NB4 (cell line): ENCODE measurements at regions not wholly inside any gene's neighbourhood (a gene's known extent, or its start where the extent isn't known, plus 50 kb on each side); places are given as distances from the start of the nearest gene placed in this dataset.

Source experiments
- MYC ChIP-seq: IDR thresholded peaks from 2 replicates; pipeline ENCODE4 v1.6.1; 2011; ENCODE audit warnings: low read depth, low read length
- POLR2A ChIP-seq: IDR thresholded peaks from 2 replicates; pipeline ENCODE4 v1.6.1; 2011; ENCODE audit warnings: mild to moderate bottlenecking; ENCODE audit not compliant: insufficient read length; ENCODE audit errors: extremely low read depth
- TF ChIP-seq, protein P1 (sequence below): IDR thresholded peaks from one replicate; pipeline ENCODE4 v1.5.1; 2012; ENCODE audit warnings: low read depth, low read length

DNA sequence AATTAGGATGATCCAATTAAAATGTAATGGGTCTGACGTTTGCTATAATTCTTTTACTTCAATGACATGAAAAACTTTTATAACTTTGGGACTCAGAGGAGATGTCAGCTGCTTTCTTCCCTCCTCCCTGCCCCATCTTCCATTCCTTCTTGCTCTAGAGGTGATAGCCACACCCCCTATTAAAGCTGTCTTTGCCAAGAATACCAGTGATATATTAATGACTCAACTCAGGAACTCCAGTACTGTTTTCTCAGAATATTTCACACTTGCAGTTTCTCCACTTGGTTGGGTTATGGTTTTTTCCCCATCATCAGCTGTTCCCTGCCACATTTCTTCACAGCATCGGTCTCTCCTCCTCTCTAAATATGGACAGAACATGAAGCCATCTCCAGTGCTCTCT lies 184.0 kb downstream of the KCNE4 start:
- TF ChIP-seq, protein P1, sequence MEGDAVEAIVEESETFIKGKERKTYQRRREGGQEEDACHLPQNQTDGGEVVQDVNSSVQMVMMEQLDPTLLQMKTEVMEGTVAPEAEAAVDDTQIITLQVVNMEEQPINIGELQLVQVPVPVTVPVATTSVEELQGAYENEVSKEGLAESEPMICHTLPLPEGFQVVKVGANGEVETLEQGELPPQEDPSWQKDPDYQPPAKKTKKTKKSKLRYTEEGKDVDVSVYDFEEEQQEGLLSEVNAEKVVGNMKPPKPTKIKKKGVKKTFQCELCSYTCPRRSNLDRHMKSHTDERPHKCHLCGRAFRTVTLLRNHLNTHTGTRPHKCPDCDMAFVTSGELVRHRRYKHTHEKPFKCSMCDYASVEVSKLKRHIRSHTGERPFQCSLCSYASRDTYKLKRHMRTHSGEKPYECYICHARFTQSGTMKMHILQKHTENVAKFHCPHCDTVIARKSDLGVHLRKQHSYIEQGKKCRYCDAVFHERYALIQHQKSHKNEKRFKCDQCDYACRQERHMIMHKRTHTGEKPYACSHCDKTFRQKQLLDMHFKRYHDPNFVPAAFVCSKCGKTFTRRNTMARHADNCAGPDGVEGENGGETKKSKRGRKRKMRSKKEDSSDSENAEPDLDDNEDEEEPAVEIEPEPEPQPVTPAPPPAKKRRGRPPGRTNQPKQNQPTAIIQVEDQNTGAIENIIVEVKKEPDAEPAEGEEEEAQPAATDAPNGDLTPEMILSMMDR: no peak
- TF ChIP-seq POLR2A (no peak), MYC (no peak)
